HG02981 (cell line): ENCODE measurements at regions not wholly inside any gene's neighbourhood (a gene's known extent, or its start where the extent isn't known, plus 50 kb on each side); places are given as distances from the start of the nearest gene placed in this dataset.
"Not testable (repeated sequence)": the region's sequence is repeated elsewhere in the genome, so short reads cannot be mapped to it uniquely, and the experiment has no call there.

Experiments
- ATAC-seq: cut with Tn5 transposase; IDR thresholded peaks from one replicate; pipeline ENCODE4 v1.9.1; 2021; ENCODE audit warnings: mild to moderate bottlenecking, moderate library complexity; ENCODE audit not compliant: unreplicated experiment

- no peak for ATAC-seq
These were observed 213.7 kb upstream of the HES1 start for GRCh38 chr3:193922034-193922774.

DNA sequence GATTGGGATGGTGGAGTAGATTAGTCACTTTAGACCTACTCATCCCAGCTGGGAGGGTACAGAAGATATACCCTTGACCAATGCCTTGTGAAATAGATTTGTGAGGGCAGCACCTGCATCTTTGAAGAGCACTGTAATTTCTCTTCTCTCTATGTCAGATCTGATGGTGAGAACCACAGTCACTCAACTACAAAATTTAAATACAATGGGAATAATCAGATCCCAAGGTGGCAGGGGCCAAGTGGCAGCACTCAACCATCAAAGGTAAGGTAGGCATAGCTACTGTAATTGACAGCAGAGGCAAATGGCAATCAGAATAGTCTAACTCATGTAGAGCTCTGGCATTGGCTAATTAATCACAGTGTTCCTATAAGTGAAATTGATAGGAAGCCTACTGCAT, 212.0 kb upstream of the HES1 start:
- ATAC-seq = not testable (repeated sequence)

- not testable (repeated sequence) for ATAC-seq
These were observed 209.9 kb upstream of the HES1 start for GRCh38 chr3:193926071-193926470.

GRCh38 chr3:193927413-193928206, 208.3 kb upstream of the HES1 start:
- ATAC-seq = not testable (repeated sequence)

DNA sequence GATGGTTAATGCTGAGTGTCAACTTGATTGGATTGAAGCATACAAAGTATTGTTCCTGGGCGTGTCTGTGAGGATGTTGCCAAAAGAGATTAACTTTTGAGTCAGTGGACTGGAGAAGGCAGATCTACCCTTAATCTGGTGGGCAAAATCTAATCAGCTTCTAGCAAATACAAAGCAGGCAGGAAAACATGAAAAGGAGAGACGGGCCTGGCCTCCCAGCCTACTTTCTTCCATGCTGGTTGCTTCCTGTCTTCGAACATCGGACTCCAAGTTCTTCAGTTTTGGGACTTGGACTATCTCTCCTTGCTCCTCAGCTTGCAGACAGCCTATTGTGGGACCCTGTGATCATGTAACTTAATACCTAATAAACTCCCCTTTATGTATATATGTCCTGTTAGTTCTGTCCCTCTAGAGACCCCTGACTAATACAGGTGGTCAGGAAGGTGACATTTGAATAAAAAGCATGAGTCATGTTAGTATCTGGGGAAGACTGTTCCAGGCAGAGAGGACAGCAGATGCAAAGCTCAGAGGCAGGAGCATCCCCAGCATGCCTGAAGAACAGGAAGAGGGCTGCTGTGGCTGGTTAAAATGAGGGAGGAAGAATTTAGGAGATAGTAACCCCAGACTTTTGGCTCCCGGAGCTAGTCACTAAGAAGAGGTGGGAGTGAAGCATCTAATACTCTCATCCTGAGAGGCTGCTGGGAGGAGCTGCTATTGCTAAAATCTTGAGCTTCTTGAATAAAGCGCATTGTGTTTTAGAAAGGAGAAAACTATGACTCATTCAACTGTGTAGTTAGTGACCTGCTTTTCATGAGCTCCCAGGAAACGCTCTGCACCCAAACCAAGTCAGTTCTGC, 207.4 kb upstream of the HES1 start:
- no peak for ATAC-seq

DNA sequence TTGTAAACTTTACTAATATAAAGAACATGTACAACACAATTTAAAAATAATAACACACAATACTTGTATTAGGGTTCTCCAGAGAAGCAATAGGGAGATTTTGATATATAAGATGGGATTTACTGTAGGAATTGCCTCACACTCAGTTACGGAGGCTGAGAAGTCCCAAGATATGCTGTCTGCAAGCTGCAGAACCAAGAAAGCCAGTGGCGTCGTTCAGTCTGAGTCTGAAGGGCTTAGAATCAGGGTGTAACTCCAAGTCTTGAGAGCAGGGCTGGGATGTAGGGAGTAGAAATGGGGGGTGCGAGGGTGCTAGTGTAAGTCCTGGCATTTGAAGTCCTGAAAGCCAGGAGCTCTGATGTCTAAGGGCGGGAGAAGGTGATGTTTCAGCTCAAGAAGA, 206.6 kb upstream of the HES1 start:
- ATAC-seq = no peak

DNA sequence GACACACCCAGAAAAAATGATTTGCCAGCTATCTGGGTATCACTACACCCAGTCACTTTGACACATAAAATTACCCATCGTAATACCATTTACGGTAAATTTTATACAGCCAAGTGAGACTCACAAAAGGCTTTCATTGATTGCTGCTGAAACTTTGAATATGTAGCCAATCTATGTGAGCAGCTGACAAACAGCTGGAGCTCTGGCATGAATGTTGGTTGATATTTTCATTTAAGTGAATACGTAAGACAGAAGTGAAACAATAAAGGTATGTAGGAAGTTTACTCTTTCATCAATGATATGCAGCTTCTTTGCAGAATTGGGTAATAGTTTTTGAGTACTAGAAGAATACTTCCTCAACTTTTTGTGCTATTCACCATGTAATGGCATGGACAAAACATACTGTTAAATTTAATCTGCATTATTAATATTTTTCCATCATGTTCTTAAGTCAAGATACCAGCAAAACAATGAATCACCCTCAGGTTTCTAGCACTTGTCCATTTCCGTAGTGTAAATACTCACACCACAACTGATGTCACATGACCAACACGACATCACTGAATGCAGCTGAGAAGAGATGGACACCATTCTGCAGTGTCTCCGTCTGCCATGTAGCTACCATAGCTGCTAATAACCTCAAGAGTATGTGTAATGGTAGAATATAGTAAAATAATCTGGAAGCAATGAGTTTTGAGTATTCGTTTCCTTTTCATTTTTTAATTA, 205.9 kb upstream of the HES1 start:
- no peak for ATAC-seq

DNA sequence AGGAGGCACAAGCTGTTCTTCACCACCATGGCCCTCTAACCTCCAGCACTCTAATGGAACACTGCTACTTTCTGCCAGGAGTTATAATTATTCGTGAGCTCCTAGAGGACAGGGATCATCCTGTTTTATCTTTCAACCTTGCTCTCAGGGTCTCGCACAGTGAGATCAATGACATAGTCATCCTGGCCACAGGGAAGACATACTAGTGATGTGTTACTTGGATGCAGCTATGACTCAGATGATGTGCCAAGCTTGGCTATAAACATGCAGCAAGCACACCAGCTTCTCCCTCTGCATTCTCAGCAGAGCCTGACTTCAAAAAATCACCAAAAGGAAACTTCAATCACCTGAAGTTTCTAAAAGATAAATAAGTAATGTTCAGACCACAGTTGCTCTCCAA, 203.8 kb upstream of the HES1 start:
- ATAC-seq = no peak

DNA sequence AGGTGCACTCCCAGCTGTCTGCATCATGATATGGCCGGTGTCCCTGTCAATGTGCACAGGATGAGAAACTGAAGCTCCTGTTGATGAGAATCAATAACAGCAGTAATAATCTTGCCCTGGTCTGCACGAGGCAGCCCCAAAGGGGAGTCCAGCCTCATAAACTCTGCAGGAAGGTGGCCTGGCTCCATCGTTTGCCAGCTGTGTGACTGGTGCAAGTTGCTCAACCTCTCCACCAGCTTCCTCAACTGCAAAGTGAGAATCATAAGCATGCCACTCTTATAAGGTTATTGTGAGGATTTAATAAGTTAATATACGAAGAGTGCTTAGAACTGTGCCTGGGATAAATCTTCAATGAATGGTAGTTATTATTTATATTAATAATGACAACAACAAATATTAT, 203.4 kb upstream of the HES1 start:
- no peak for ATAC-seq

DNA sequence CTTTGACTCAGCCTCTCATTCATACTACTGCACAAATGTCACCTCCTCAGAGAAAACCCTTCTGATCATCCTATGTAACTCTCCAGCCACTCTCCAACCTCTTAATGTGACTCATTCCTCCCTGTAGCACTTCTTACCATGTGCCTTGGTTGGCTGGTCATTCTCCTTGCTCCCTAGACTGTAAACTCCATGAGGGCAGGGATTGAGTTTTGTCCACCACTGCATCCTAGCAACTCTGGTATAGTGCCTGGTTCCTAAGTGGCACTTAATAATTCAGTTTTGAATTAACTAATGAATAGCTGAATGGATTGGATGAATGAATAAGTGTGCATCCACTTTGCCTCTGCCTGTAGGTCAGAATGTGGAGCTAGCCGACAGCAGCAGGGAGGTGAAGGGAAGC, 202.5 kb upstream of the HES1 start:
- no peak for ATAC-seq

DNA sequence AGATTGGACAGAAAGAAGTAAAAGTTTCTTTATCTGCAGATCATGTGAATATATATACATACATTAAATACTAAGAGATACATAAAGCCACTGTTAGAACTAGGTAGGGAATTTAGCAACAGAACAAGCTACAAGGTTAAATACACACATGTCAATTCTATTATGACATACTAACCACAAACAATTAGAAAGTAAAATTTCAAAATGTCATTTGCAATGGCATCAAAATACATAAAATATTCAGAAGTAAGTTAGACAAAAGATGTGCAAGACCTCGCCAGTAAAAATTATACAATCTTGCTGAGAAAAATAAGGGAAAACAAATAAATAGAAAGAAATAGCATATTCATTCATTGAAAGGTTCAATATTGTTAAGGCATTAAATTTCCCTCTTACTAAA, 200.0 kb upstream of the HES1 start:
- no peak for ATAC-seq

DNA sequence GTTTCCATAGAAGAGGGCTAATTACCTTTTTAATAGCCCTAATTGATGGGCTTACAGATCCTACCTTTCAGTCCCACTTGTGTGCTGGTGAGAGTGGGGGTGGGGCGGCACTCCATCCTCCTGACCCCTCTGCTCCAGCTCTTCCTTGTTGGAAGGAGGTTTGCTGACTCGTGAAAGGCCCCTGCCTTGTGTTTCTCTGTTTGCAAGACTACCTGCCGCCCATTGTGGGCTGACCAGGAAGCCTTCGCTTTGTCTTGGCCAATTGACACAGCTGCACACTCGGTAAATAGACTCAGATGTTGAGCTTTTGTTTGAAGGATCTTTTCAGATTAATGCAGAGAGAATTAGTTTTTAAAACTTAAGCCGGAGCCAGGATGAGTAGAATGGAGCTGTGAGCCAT, 197.3 kb upstream of the HES1 start:
- no peak for ATAC-seq

DNA sequence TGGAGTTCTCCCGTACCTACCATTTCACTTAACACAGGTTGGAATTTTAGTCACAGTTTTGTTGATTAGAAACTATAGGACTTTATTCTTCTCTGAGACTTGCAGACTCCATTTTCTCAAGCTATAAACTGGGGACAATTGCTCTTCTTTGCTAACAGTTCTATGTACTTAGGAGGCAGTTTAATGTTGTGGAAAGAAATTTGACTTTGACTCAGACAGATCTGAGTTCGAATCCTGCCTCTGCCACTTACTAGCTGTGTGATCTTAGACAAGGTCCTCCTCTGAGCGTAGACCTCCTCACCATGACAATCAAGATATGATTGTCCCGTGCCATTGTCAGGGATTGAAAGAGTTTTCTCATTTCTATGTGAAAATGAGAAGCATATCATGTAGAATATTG, 196.4 kb upstream of the HES1 start:
- ATAC-seq = no peak

- ATAC-seq = no peak
These were observed 195.4 kb upstream of the HES1 start for GRCh38 chr3:193940526-193940925.

DNA sequence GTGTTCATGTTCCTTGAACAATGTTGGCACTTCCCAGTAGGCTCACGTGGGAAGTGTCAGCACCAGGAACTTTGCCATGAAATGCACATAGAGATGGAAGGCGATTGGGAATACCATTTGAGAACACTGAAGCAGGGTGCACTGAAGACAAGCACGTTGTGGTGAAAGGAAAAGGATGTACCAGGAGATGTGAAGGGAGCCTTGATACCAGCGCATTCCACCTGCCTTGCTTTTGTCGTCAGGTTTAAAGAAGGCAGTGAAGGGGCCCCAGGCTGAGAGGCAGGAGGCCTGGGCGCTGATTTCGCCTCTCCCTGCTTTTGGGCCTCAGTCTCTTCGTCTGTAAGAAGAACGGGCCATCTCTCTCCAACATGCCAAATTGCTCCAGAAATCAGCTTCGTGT, 194.5 kb upstream of the HES1 start:
- ATAC-seq = no peak

- no peak for ATAC-seq
These were observed 193.4 kb upstream of the HES1 start for GRCh38 chr3:193942516-193943055.

GRCh38 chr3:193943200-193943599, 192.7 kb upstream of the HES1 start:
- no peak for ATAC-seq

- ATAC-seq = no peak
These were observed 192.0 kb upstream of the HES1 start for GRCh38 chr3:193943851-193944517.

- no peak for ATAC-seq
These were observed 191.4 kb upstream of the HES1 start for GRCh38 chr3:193944518-193944884.

DNA sequence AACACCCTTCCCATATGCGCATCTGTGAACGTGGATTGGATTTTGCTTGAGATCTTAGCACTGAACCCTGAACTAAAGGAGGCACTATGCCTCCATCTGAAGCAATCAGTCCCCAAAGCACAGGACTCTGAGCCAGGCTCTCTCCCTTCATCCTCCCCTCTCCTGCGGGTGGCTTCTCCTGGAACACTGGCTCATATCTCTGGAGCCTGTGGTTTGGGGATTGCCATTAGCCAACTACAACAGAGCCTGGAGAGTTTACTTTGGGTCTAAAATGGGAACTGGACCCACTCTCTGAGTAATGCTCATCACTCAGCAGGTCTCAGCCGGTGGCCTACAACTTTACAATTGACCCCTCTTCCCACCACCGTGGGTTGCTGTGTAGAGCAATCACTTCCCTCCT, 190.8 kb upstream of the HES1 start:
- ATAC-seq = no peak
